ELF-1 (cell line): ENCODE measurements at regions not wholly inside any gene's neighbourhood (a gene's known extent, or its start where the extent isn't known, plus 50 kb on each side); places are given as distances from the start of the nearest gene placed in this dataset.
A peak's percentile ranks its signal among the peaks of the same experiment; 100 is the strongest.
"Not testable (repeated sequence)": the region's sequence is repeated elsewhere in the genome, so short reads cannot be mapped to it uniquely, and the experiment has no call there.

Source experiments
- DNase-seq: peaks from one replicate; pipeline ENCODE4 v3.0.0-alpha.2; 2016; ENCODE audit warnings: low read depth, low spot score

GRCh38 chr5:154589511-154589910 lies 111.5 kb upstream of the HAND1 start:
- DNase-seq: no peak

- DNase-seq: not testable (repeated sequence)
These were observed 110.9 kb upstream of the HAND1 start for GRCh38 chr5:154588833-154589425.

GRCh38 chr5:154588091-154588774 lies 110.2 kb upstream of the HAND1 start:
- DNase-seq: no peak

- DNase-seq: peak; percentile 34
These were observed 109.3 kb upstream of the HAND1 start for GRCh38 chr5:154587123-154588026.

- DNase-seq: peak; percentile 91
These were observed 105.7 kb upstream of the HAND1 start for GRCh38 chr5:154583671-154584177.

GRCh38 chr5:154580422-154580821 lies 102.4 kb upstream of the HAND1 start:
- peak; percentile 71 for DNase-seq

GRCh38 chr5:154577416-154577815 lies 99.4 kb upstream of the HAND1 start:
- DNase-seq: peak; percentile 34

- peak; percentile 96 for DNase-seq
These were observed 98.4 kb upstream of the HAND1 start for GRCh38 chr5:154576429-154576806.

- peak; percentile 51 for DNase-seq
These were observed 97.8 kb upstream of the HAND1 start for GRCh38 chr5:154575546-154576428.

GRCh38 chr5:154573011-154573410 lies 95.0 kb upstream of the HAND1 start:
- DNase-seq: no peak

- DNase-seq: no peak
These were observed 93.5 kb upstream of the HAND1 start for GRCh38 chr5:154571325-154572035.

- DNase-seq: no peak
These were observed 92.7 kb upstream of the HAND1 start for GRCh38 chr5:154570572-154571324.

GRCh38 chr5:154568589-154568988 lies 90.6 kb upstream of the HAND1 start:
- no peak for DNase-seq

- DNase-seq: no peak
These were observed 89.1 kb upstream of the HAND1 start for GRCh38 chr5:154567155-154567554.

GRCh38 chr5:154566146-154566680 lies 88.2 kb upstream of the HAND1 start:
- no peak for DNase-seq

GRCh38 chr5:154565123-154565522 lies 87.1 kb upstream of the HAND1 start:
- DNase-seq: no peak

GRCh38 chr5:154562244-154562880 lies 84.3 kb upstream of the HAND1 start:
- no peak for DNase-seq

- no peak for DNase-seq
These were observed 81.6 kb upstream of the HAND1 start for GRCh38 chr5:154559398-154560276.
